Dendritic cell treated with granulocyte-macrophage colony-stimulating factor and Interleukin-4, amounts not matched to agents 40 ng/mL and 50 ng/mL, for 4 days (primary cell): ENCODE measurements at regions not wholly inside any gene's neighbourhood (a gene's known extent, or its start where the extent isn't known, plus 50 kb on each side); places are given as distances from the start of the nearest gene placed in this dataset.

Experiments used
- H3K27ac Mint-ChIP-seq: one replicate; pipeline ENCODE4 v1.8.0; 2022; ENCODE audit warnings: mild to moderate bottlenecking, mixed read lengths
- H3K27me3 Mint-ChIP-seq: one replicate; pipeline ENCODE4 v1.8.0; 2022; ENCODE audit warnings: mild to moderate bottlenecking, mixed read lengths
- H3K36me3 Mint-ChIP-seq: one replicate; pipeline ENCODE4 v1.8.0; 2022; ENCODE audit warnings: low read depth, mixed read lengths
- H3K4me1 Mint-ChIP-seq: one replicate; pipeline ENCODE4 v1.8.0; 2022; ENCODE audit warnings: low read depth, mixed read lengths
- H3K4me3 Mint-ChIP-seq: one replicate; pipeline ENCODE4 v1.8.0; 2022; ENCODE audit warnings: mild to moderate bottlenecking, moderate library complexity, mixed read lengths
- H3K9me3 Mint-ChIP-seq: one replicate; pipeline ENCODE4 v1.8.0; 2022; ENCODE audit warnings: mixed read lengths
- intact Hi-C: fragments of 100-400 bp; cut with micrococcal nuclease; formaldehyde crosslinking; loops from one replicate; pipeline ENCODE4 v1.15.0; 2022

DNA sequence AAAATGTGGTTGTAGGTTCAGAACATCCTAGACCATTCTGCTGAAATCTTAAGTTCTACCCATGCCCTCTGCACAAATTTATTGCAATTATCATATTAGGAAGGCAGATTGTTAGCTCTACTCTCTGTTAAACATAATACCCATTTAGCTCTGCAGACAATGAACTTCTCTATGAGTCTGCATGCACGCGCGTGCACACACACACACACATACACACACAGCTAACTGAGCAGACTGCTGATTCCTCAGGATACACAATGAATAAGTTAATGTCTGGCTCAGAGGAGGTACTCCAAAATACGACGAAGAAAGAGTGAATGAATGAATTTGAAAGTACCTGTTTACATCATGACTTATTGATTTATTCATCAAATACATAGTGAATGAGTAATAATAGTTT is 276.2 kb upstream of the SORCS1 start:
- H3K9me3 Mint-ChIP-seq, result peaks cover 13% of the 10 kb centered on the region
- no peaks in the 10 kb centered on the region for H3K27me3 Mint-ChIP-seq
- H3K4me3 Mint-ChIP-seq, result no peak overlapping the region
- no peaks in the 10 kb centered on the region for H3K36me3 Mint-ChIP-seq
- H3K27ac Mint-ChIP-seq, result no peak overlapping the region
- no peaks in the 10 kb centered on the region for H3K4me1 Mint-ChIP-seq
- intact Hi-C loops, result no loop called here

DNA sequence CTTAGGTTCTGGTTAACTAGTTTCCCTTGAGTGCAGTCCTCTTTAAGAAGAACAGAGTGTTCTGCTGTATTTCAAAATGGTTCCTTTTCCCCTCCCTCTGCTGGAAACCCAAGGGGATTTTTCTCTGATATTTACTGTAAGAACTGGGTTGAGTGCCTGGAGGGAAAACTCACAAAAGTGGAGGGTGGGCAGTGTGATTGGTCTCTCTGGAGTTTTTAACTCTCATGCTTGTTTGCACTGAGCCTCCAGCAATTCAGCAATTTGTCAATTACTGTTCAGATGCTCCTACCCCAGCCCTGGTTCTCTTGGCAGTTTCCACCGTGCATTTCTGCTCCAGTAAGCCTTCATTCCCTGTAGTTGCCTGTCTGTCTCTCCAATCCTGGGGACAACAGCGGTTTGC is 273.4 kb upstream of the SORCS1 start:
- Mint-ChIP-seq H3K4me1 (no peaks in the 10 kb centered on the region), H3K9me3 (peaks cover 13% of the 10 kb centered on the region)
- intact Hi-C loops, result no loop called here

DNA sequence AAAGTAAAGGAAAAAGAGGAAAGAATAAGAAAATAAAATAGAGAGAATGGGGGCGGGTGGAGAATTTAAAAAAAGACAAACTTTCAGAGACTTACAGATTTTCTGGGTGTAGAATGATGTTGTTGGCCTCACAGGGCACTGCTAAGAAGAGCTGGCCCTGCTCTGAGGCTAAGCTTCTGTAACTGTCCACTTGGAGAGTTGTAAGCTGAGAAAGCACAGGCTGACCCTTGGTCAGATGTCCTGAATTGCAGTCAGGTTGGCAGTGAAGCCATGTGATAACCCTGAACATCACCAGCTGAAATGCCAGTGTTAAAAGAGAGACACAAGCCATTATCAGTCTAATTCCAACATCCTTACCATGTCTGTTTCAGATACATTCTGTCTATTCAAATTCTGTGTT is 272.1 kb upstream of the SORCS1 start:
- H3K4me1 Mint-ChIP-seq, result no peaks in the 10 kb centered on the region
- intact Hi-C loops, result no loop called here
- H3K27ac Mint-ChIP-seq, result no peak overlapping the region
- no peaks in the 10 kb centered on the region for H3K36me3 Mint-ChIP-seq
- H3K9me3 Mint-ChIP-seq, result peaks cover 12% of the 10 kb centered on the region
- no peak overlapping the region for H3K4me3 Mint-ChIP-seq
- H3K27me3 Mint-ChIP-seq, result no peaks in the 10 kb centered on the region

More for the DNA sequence above, 273.4 kb upstream of the SORCS1 start:
- Mint-ChIP-seq H3K27me3 (no peaks in the 10 kb centered on the region), H3K4me3 (no peak overlapping the region), H3K27ac (no peak overlapping the region), H3K36me3 (no peaks in the 10 kb centered on the region)

DNA sequence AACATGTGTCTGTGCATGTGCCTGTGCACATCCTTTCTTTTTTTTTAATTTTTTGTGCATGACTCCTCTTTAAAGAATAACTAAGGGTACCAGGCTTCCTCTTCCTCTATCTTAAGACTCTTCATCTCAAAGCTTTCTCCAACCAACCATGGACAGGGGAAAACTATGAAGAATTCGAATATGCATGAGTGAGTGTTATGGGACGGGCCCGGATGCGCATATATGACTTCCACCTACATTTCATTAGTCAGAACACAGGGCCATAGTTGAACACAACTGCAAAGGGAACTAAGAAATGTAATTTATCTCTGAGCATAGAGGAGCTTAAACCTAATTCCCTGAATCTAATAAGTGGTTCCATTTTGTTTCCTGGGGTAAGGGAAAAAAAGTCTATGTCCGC is 270.3 kb upstream of the SORCS1 start:
- Mint-ChIP-seq H3K4me3 (no peak overlapping the region), H3K9me3 (no peaks in the 10 kb centered on the region), H3K4me1 (no peaks in the 10 kb centered on the region), H3K27me3 (no peaks in the 10 kb centered on the region), H3K27ac (no peak overlapping the region), H3K36me3 (no peaks in the 10 kb centered on the region)
- intact Hi-C loops, result no loop called here

DNA sequence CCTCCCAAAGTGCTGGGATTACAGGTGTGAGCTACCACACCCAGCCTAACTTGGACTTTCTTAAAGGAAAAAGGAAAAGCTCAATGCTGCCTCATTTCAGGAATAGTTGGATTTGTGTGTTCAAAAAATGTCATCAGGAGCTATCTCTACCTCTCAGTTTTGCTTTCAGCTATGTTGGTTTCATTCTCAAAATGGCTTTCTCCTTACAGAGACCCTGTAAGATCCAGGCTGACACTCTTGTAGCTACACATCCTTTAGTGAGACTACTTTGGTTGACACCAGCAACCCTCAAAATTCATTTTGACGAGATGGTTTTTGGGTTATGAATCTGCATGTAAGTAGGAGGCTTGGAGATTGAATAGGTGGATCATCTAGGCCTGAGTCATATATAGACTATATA is 269.7 kb upstream of the SORCS1 start:
- no peak overlapping the region for H3K27ac Mint-ChIP-seq
- no peak overlapping the region for H3K4me3 Mint-ChIP-seq
- H3K36me3 Mint-ChIP-seq, result no peaks in the 10 kb centered on the region
- no peaks in the 10 kb centered on the region for H3K9me3 Mint-ChIP-seq
- intact Hi-C loops, result no loop called here
- H3K4me1 Mint-ChIP-seq, result no peaks in the 10 kb centered on the region
- no peaks in the 10 kb centered on the region for H3K27me3 Mint-ChIP-seq

DNA sequence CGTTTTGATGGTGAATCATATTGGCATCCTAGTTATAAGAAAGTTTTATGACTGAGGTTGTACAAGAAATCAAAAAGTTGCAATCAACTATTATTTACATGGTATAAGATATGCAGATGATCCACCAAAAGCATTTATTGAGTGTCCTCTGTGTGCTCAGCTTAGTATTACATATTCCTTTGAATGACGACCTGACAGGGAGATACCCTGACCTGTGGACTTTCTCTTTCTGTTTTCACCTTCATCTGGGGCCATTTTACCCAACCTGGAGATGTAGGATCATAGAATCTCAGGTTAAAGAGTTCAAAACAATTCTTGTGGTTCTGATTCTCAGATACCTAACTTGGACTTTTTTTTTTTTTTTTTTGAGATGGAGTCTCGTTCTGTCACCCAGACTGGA is 269.1 kb upstream of the SORCS1 start:
- H3K4me3 Mint-ChIP-seq, result no peak overlapping the region
- H3K27ac Mint-ChIP-seq, result no peak overlapping the region
- intact Hi-C loops, result no loop called here
- no peaks in the 10 kb centered on the region for H3K9me3 Mint-ChIP-seq
- no peaks in the 10 kb centered on the region for H3K36me3 Mint-ChIP-seq
- H3K4me1 Mint-ChIP-seq, result no peaks in the 10 kb centered on the region
- no peaks in the 10 kb centered on the region for H3K27me3 Mint-ChIP-seq

DNA sequence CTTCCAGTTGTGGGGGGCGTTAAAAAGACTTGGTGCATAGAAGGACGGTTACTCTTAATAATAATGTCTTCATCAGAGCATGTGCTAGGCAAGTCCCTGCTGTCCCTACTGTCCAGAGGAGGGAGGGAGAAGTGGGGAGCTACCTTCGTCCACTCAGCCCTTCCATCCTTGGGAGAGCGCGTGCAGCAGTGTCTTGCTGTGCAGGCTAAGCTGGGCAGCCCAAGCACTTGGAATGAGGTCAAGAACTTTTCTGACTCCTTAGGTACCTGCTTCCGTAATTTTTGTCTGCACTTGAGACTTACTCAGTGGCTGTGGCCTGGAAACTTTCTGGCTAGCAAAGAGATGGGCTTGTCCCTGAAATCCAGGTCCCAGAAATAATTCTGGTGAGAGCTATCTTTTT is 265.9 kb upstream of the SORCS1 start:
- H3K4me1 Mint-ChIP-seq, result no peaks in the 10 kb centered on the region
- no peaks in the 10 kb centered on the region for H3K36me3 Mint-ChIP-seq
- no peak overlapping the region for H3K4me3 Mint-ChIP-seq
- no peaks in the 10 kb centered on the region for H3K27me3 Mint-ChIP-seq
- intact Hi-C loops, result no loop called here
- H3K9me3 Mint-ChIP-seq, result no peaks in the 10 kb centered on the region
- H3K27ac Mint-ChIP-seq, result no peak overlapping the region

DNA sequence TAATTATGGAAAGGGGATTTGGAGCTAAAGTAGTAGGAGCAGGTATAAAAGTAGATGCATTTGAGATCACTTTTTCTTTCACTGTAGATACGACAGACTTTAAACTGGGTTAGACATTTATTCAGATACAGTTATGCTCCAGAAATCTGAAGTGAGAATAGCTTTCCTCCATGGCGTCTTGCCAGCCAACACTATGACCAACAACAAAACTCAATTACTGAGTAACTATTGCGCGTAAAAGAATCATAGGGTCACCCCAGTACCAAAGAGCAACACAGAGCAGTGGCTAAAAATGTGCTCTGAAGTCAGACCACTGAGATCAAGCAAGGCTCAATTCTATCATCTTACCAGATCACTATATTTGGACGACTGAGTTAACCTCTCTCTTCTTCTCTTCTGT is 262.5 kb upstream of the SORCS1 start:
- H3K4me3 Mint-ChIP-seq, result no peak overlapping the region
- no peaks in the 10 kb centered on the region for H3K36me3 Mint-ChIP-seq
- no peak overlapping the region for H3K27ac Mint-ChIP-seq
- no peaks in the 10 kb centered on the region for H3K4me1 Mint-ChIP-seq
- H3K9me3 Mint-ChIP-seq, result no peaks in the 10 kb centered on the region
- intact Hi-C loops, result no loop called here
- H3K27me3 Mint-ChIP-seq, result no peaks in the 10 kb centered on the region

DNA sequence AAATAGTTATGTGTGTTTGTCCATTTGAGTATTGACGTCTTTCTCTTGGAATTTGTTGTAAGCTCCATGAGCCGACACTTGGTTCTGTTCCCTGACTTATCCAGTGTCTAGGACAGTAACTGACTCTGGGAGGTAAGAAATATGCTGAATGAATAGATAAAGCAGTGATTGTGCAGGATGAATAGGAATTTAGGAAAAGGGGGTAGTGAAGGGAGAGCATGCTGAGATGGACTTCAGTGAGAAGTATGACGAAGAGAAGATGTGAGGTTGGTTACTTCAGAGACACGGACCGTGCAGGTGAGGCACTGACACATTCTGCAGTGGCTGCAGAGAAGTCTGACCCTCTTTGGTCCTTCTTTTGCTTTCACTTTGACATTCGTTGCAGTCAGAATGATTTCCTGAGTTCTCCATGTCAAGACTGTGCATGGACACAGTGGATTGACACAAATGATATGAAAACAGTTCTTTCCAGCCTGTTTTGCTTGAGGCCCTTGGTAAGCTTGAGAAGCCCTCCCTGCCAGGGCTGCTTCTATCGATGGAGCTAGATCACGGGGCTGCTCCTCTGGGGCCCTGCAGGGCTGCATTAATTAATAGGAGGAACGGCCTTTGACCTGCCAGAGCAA is 261.5 kb upstream of the SORCS1 start:
- no peak overlapping the region for H3K27ac Mint-ChIP-seq
- no peak overlapping the region for H3K4me3 Mint-ChIP-seq
- no peaks in the 10 kb centered on the region for H3K36me3 Mint-ChIP-seq
- H3K4me1 Mint-ChIP-seq, result no peaks in the 10 kb centered on the region
- intact Hi-C loops, result no loop called here
- H3K27me3 Mint-ChIP-seq, result no peaks in the 10 kb centered on the region
- H3K9me3 Mint-ChIP-seq, result no peaks in the 10 kb centered on the region

DNA sequence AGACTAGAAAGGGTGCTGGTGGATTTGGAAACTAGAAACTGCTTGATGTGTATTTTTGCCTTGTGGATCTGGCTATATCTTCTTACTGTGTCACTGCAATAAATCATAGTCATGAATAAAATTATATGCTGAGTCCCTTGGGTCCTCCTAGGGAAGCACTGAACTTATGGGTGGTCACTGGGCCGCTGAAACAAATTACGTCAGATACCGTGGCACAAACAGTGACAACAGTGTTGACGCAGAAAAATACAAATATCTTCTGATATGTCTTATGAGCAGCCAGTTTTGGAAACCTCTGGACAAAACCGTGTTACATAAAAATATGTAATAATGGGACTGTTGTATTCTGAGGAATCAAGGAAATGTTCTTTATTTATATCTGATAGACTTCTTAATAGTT is 260.1 kb upstream of the SORCS1 start:
- Mint-ChIP-seq H3K27me3 (no peaks in the 10 kb centered on the region), H3K4me3 (no peak overlapping the region), H3K4me1 (no peaks in the 10 kb centered on the region), H3K27ac (no peak overlapping the region), H3K9me3 (no peaks in the 10 kb centered on the region), H3K36me3 (no peaks in the 10 kb centered on the region)
- intact Hi-C loops, result no loop called here

DNA sequence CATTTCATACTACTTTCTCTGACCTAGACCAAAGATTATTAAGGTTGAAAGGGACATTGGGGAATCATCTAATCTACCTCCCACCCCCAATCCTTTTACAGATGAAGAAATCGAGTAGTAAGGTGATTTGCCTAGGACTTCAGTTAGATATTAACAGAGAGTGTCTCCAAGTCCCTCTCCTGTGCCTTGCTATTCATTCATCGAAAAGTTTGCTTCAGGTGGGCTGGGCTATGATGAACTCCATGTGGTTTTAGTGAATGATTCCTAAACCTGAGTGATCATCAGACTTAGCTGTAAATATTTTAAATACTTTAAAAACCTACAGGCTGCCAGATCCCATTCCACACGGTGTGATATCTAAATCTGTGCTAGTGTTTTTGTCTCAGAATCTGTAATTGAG is 259.4 kb upstream of the SORCS1 start:
- no peaks in the 10 kb centered on the region for H3K36me3 Mint-ChIP-seq
- intact Hi-C loops, result no loop called here
- no peaks in the 10 kb centered on the region for H3K4me1 Mint-ChIP-seq
- no peak overlapping the region for H3K4me3 Mint-ChIP-seq
- H3K9me3 Mint-ChIP-seq, result no peaks in the 10 kb centered on the region
- no peaks in the 10 kb centered on the region for H3K27me3 Mint-ChIP-seq
- no peak overlapping the region for H3K27ac Mint-ChIP-seq

DNA sequence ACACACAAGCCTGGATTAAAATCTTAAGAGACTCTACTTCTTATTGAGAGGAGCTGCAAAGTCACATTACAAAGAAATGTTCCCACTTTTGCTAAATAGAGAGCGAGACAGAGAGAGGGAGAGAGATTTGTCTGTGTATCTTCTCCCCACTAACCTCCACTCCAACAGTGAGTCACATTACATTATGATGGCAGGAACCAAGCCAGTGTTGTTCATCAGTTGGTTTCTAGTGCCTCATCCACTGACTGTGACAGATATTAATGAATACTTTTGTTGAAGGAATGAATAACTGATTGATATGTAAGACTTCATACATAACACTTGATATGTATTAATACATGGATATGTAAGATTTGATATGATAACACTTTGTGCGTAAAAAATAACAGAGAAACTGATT is 258.2 kb upstream of the SORCS1 start:
- no peaks in the 10 kb centered on the region for H3K9me3 Mint-ChIP-seq
- intact Hi-C loops, result no loop called here
- H3K4me3 Mint-ChIP-seq, result no peak overlapping the region
- H3K36me3 Mint-ChIP-seq, result no peaks in the 10 kb centered on the region
- no peaks in the 10 kb centered on the region for H3K4me1 Mint-ChIP-seq
- H3K27ac Mint-ChIP-seq, result no peak overlapping the region
- H3K27me3 Mint-ChIP-seq, result no peaks in the 10 kb centered on the region

DNA sequence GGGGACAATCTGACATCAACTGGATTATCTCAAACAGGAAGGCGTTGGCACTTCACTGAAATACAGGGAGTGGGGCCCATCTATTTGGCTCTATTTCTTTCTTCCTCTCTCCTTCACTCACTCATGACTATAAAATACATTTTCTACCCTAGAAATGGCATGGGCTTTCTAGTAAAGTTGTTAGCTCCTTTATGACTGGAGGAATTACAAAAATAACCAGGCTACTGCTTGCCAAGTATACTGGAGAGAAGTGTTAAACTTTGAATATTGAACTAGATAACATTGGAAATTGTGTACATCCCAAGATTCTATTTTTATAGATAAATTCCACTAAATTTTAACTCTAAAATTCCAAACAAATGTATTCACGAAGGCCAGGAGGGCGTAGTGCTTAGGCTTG is 255.7 kb upstream of the SORCS1 start:
- H3K27ac Mint-ChIP-seq, result no peak overlapping the region
- H3K4me3 Mint-ChIP-seq, result no peak overlapping the region
- H3K27me3 Mint-ChIP-seq, result no peaks in the 10 kb centered on the region
- intact Hi-C loops, result no loop called here
- no peaks in the 10 kb centered on the region for H3K9me3 Mint-ChIP-seq
- H3K36me3 Mint-ChIP-seq, result no peaks in the 10 kb centered on the region
- H3K4me1 Mint-ChIP-seq, result peaks cover 5% of the 10 kb centered on the region

DNA sequence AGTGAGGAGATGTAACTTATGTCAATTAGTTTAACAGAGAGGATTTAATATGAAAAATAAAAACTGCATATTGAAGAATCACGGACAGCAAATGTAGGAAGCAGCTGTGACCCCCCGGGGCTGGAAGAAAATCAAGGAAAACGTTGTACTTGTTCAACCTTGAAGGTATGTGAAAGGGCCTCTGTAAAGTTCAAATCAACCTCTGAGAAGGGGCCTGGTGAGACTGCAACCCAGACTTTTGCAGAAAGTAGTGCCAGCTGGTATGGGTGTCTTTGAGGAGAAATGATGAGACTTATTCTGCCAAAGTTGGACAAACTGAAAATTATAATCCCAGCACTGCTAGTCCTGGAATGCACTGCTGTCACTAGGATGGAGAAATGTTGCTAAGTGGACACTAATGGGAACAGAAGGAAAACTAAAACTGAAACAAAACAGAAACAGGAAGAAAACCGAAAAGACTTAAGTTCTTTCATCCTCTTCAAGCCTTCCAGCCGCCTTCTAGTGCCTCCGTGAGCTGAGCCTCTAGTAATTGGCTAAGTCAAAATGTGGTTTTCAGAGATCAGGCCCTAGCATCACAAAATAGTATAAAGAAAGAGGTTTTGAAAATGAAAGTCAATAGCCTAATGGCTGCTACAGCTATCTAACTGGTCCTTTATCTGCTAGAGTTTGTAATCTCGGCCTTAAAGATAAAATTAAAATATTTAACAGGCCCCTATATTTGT is 253.7 kb upstream of the SORCS1 start:
- intact Hi-C loops, result no loop called here
- Mint-ChIP-seq H3K4me1 (peaks cover 5% of the 10 kb centered on the region), H3K27ac (no peak overlapping the region), H3K27me3 (no peaks in the 10 kb centered on the region), H3K4me3 (no peak overlapping the region), H3K9me3 (no peaks in the 10 kb centered on the region), H3K36me3 (no peaks in the 10 kb centered on the region)

DNA sequence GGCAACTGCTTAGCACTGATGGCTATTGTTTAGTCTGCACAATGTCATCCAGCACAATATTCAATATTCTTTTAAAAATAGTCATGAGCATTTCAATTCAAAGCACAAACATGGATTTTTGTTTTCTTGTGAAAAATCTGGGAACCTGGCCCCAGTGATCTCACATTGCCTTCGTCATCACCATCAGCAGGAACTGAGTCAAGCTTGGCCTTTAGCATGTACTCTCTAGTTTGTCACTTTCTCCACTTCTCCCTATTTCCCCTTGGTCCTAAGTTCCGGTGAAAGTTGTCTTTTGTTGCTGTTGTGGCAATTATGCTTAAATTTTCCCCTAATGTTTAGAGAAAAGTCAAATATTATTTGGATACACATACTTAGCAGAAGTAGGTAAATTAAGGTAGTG is 252.9 kb upstream of the SORCS1 start:
- peaks cover 5% of the 10 kb centered on the region for H3K4me1 Mint-ChIP-seq
- no peak overlapping the region for H3K4me3 Mint-ChIP-seq
- no peak overlapping the region for H3K27ac Mint-ChIP-seq
- H3K36me3 Mint-ChIP-seq, result no peaks in the 10 kb centered on the region
- no peaks in the 10 kb centered on the region for H3K9me3 Mint-ChIP-seq
- H3K27me3 Mint-ChIP-seq, result no peaks in the 10 kb centered on the region
- intact Hi-C loops, result no loop called here
